K562 (cell line): ENCODE measurements at regions not wholly inside any gene's neighbourhood (a gene's known extent, or its start where the extent isn't known, plus 50 kb on each side); places are given as distances from the start of the nearest gene placed in this dataset.

ENCODE experiments used
- ARID1B ChIP-seq: fragments of 450-650 bp; IDR thresholded peaks from 2 replicates; pipeline ENCODE4 v1.6.1; 2016; ENCODE audit warnings: antibody characterized with exemption, mild to moderate bottlenecking, inconsistent platforms
- C11orf30 ChIP-seq: fragments of 450-650 bp; IDR thresholded peaks from 2 replicates; pipeline ENCODE4 v1.6.1; 2016; ENCODE audit warnings: low read depth, mild to moderate bottlenecking
- HNRNPK ChIP-seq: fragments of 200-400 bp; formaldehyde crosslinking; IDR thresholded peaks from one replicate; pipeline ENCODE4 v1.6.1; 2018; ENCODE audit warnings: mild to moderate bottlenecking, low read depth, low read length; ENCODE audit not compliant: poor library complexity, severe bottlenecking
- NFIC ChIP-seq: fragments of 450-650 bp; IDR thresholded peaks from 2 replicates; pipeline ENCODE4 v1.6.1; 2017; ENCODE audit warnings: mild to moderate bottlenecking, inconsistent platforms
- POU5F1 ChIP-seq: fragments of 150-350 bp; IDR thresholded peaks from 2 replicates; pipeline ENCODE4 v1.6.1; 2014; ENCODE audit warnings: borderline replicate concordance, low read length, low read depth, mild to moderate bottlenecking; ENCODE audit not compliant: partially characterized antibody
- PTBP1 ChIP-seq: fragments of 200-400 bp; formaldehyde crosslinking; IDR thresholded peaks from 2 replicates; pipeline ENCODE4 v1.6.1; 2017; ENCODE audit warnings: low read depth, low read length
- SAFB ChIP-seq: fragments of 200-400 bp; formaldehyde crosslinking; IDR thresholded peaks from 2 replicates; pipeline ENCODE4 v1.6.1; 2017; ENCODE audit warnings: low read depth, low read length, borderline replicate concordance
- TRIM28 ChIP-seq: fragments of 450-650 bp; IDR thresholded peaks from 2 replicates; pipeline ENCODE4 v1.6.1; 2017
- ZNF316 ChIP-seq: fragments of 450-650 bp; IDR thresholded peaks from 2 replicates; pipeline ENCODE4 v1.6.1; 2016
- TF ChIP-seq, protein P1 (sequence below): fragments of 450-650 bp; IDR thresholded peaks from 2 replicates; pipeline ENCODE4 v1.6.1; 2017; ENCODE audit warnings: antibody characterized with exemption, mild to moderate bottlenecking
- TF ChIP-seq, protein P2 (sequence below): sonication (generic); formaldehyde crosslinking; IDR thresholded peaks from 2 replicates; pipeline ENCODE4 v1.9.0; 2022; ENCODE audit warnings: mild to moderate bottlenecking, missing genetic modification reagents

DNA sequence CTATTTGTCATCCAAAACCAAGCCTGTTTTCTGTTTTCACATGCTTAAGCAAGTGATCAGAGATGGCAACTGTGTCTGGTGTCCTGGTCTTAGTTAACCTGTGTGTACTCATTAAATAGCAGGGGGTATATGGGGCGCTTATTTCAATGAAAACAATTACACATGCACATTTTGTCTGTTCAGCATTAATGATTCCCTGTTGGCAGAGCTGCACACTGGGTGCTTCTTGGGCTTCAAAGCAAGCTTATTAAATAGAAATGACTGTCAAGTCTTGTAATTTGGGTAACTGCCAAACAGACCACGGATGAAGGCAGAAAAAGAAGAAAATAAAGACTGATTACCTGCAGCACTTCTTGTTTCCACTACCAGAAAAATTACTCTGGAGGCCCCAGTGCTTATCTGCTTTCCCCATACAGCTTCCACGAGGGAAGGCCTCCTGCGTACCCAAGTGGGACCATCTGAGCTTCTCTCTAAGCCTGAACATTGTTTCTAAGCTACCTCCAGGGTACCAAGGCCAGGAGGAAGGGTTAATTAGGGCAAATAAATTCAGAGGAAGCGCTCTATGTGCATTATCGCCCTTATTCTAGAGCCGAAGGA is 107.2 kb upstream of the TBL1X start (continued):
- TF ChIP-seq, protein P1, sequence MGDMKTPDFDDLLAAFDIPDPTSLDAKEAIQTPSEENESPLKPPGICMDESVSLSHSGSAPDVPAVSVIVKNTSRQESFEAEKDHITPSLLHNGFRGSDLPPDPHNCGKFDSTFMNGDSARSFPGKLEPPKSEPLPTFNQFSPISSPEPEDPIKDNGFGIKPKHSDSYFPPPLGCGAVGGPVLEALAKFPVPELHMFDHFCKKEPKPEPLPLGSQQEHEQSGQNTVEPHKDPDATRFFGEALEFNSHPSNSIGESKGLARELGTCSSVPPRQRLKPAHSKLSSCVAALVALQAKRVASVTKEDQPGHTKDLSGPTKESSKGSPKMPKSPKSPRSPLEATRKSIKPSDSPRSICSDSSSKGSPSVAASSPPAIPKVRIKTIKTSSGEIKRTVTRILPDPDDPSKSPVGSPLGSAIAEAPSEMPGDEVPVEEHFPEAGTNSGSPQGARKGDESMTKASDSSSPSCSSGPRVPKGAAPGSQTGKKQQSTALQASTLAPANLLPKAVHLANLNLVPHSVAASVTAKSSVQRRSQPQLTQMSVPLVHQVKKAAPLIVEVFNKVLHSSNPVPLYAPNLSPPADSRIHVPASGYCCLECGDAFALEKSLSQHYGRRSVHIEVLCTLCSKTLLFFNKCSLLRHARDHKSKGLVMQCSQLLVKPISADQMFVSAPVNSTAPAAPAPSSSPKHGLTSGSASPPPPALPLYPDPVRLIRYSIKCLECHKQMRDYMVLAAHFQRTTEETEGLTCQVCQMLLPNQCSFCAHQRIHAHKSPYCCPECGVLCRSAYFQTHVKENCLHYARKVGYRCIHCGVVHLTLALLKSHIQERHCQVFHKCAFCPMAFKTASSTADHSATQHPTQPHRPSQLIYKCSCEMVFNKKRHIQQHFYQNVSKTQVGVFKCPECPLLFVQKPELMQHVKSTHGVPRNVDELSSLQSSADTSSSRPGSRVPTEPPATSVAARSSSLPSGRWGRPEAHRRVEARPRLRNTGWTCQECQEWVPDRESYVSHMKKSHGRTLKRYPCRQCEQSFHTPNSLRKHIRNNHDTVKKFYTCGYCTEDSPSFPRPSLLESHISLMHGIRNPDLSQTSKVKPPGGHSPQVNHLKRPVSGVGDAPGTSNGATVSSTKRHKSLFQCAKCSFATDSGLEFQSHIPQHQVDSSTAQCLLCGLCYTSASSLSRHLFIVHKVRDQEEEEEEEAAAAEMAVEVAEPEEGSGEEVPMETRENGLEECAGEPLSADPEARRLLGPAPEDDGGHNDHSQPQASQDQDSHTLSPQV: peak; percentile 45; the same call in 1 of the 2 replicates
- TF ChIP-seq, protein P2, sequence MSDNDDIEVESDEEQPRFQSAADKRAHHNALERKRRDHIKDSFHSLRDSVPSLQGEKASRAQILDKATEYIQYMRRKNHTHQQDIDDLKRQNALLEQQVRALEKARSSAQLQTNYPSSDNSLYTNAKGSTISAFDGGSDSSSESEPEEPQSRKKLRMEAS: no peak
- TF ChIP-seq PTBP1: no peak
- TF ChIP-seq ZNF316: peak; percentile 88
- TF ChIP-seq C11orf30: peak; percentile 85
- no peak for TF ChIP-seq POU5F1
- TF ChIP-seq SAFB: no peak
- TF ChIP-seq TRIM28: no peak
- TF ChIP-seq ARID1B: peak; percentile 41; the same call in 1 of the 2 replicates
- no peak for TF ChIP-seq HNRNPK
- peak; percentile 23 for TF ChIP-seq NFIC
- TF ChIP-seq, all 486 proteins: peak for 14
